GM19025 (cell line): ENCODE measurements at regions not wholly inside any gene's neighbourhood (a gene's known extent, or its start where the extent isn't known, plus 50 kb on each side); places are given as distances from the start of the nearest gene placed in this dataset.

Experiments
- ATAC-seq: cut with Tn5 transposase; IDR thresholded peaks from one replicate; pipeline ENCODE4 v1.9.1; 2021; ENCODE audit warnings: mild to moderate bottlenecking, low read depth, moderate library complexity; ENCODE audit not compliant: unreplicated experiment

DNA sequence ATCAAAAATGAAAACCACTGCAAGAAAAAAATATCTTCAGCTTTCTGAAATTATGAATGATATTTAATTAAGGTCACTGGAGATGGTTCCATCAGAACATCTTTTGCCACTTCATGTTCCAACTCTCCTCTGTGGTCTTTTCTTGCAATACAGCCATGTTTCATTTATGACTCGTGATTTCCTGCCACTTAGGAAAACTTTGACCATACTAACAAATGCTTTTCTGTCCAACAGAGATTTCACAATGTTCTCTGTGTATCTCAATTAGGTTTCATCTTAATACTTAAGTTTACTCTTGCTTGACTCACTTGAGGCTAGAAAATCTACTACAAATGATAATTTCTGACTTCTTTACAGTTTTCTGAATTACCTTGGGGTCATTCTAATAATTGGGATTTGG is 330.9 kb downstream of the CXXC4 start:
- ATAC-seq, result no peak

DNA sequence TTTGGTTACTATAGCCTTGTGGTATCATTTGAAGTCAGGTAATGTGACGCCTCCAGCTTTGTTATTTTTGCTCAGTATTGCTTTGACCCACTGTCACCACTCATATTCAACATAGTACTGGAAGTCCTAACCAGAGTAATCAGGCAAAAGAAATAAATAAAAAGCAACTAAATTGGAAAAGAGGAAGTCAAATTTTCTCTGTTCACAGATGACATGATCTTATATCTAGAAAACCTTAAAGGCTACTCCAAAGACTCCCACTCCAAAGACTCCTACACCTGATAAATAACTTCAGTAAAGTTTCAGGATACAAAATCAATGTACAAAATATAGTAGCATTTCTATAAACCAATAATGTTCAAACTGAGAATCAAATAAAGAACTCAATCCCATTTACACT is 348.6 kb downstream of the CXXC4 start:
- no peak for ATAC-seq

DNA sequence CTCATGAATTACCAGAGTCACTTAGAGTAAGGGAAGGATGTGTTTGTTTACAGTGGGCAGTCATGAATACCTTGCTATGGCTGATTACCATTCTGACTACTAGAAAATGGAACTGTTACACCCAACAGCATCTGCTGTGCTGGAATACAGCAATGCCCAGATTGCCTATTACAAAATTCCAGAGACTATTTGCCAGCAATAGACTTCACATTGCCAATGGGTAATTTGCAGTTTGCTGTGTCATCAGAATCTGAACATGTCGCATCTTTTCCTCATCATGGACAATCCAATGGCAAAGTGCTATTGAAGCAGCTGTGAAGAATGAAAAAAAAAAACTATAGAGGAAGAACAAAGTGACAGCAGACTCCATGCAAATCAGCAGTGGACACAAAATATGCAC is 356.6 kb downstream of the CXXC4 start:
- ATAC-seq, result no peak

DNA sequence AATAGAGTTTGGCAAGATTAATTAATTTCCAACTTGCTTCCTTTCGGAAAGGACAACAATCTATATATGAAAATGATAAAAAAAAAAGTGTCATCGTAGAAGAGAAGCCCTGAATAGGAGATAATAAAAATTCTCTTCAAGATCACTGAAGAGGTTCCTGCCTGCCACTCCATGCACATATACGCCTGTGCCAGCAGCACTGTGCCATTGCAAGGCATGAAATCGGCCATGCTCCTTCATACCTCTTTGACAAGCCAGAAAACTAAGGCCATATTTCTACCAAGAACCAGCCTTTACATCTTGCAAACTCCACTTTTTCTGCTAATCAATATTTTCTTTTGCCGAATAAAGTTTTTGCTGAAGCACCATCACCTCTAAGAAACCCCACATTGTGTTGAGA is 365.5 kb downstream of the CXXC4 start:
- no peak for ATAC-seq

DNA sequence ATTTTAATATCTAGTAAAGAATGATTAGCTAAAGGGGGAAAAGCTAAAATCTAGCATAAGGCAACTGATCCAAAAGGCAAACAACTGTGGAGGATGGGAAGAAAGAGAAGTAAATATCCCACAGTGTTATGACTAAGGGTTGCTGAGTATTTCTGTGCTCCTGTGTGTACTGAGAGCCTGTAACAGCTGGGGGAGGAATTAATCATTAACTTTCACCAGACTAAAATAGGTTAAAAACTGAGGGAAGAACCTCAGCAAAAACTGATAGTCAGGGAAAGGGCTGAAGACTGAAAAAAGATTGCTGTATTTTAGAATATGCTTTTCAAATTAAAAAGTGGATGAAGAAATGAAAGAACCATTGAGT is 365.9 kb downstream of the CXXC4 start:
- ATAC-seq, result no peak

DNA sequence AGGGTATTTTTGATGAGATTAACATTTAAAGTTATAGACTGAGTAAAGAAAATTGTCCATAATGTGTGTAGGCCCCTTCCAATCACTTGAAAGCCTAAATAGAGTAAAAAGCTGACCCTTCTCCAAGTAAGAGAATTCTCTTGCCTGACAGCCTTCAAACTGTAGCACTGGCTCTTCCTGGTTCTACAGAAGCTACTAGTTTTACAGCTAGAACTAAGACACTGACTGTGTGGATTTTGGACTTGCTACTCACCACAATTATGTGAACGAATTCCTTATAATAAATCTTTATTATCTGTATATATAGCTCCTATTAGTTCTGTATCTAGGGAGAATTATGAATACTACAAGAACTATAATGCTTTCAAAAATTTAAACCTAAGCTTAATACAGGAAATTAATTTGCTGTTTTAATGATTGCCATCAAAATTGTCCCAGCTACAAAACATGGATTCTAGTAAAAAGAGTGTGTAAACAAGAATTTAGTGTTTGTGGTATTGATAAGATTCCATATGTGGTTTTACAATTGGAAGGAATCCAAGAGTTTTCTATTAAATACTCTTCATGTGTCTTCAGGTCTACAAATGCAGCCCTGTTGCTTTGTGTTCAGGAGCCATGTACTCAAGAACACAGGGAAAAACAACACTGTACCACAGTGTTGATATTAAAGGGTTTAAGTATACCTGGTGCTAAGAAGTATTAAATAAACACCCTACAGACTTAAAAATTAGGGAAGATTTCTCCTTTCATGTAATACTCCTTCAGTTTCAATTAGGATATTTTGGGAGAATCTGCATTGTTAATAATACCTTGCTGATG is 366.5 kb downstream of the CXXC4 start:
- no peak for ATAC-seq

DNA sequence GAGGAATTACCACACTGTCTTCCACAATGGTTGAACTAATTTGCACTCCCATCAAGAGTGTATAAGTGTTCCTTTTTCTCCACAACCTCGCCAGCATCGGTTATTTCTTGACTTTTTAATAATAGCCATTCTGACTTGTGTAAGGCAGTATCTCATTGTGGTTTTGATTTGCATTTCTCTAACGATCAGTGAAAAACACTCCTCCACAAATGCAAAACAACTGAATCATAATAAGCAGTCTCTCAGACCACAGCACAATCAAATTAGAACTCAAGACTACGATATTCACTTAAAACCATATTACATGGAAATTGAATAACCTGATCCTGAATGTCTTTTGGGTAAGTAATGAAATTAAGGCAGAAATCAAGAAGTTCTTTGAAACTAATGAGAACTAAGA is 371.7 kb downstream of the CXXC4 start:
- ATAC-seq, result no peak

DNA sequence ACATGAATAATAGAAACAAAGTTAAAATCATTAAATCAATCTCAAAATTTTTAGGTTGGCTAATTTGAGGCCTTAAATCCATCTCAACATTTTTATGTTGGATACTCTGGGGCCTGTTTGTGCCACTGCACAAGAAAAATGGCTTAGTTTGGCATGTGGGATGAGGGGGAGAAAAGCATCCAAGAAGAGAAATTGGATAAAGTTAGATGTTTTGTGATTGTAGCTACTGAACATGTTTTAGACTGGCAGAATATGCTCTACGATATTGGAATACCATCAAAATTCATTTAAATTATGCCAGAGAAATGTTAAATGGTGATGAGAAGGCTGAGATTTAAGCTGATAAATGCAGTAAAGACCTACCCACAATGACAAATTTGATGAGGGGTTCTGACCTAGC is 376.9 kb downstream of the CXXC4 start:
- no peak for ATAC-seq

DNA sequence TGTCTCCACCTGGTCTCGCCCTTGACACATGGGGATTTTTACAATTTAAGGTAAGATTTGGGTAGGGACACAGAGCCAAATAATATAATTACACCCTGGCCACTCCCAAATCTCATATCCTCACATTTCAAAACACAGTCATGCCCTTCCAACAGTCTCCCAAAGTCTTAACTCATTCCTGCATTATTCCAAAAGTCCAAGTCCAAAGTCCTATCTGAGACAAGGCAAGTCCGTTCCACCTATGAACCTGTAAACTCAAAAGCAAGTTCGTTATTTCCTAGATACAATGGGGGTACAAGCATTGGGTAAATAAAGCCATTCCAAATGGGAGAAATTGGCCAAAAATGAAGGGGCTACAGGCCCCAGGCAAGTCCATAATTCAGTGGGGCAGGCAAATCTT is 380.8 kb downstream of the CXXC4 start:
- no peak for ATAC-seq

DNA sequence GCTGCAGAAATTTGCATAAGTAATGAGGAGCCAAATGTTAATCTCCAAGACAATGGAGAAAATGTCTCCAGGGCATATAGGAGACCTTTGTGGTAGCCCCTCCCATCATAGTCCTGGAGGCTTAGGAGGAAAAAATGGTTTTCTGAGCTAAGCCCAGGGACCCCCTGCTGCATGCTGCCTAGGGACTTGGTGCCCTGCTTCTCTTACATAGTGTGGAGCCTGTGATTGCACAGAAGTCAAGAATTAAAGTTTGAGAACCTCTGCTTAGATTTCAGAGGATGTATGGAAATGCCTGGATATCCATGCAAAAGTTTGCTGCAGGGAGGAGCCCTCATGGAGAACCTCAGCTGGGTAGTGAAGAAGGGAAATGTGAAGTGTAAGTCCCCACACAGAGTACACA is 379.4 kb upstream of the TACR3 start:
- ATAC-seq, result no peak

DNA sequence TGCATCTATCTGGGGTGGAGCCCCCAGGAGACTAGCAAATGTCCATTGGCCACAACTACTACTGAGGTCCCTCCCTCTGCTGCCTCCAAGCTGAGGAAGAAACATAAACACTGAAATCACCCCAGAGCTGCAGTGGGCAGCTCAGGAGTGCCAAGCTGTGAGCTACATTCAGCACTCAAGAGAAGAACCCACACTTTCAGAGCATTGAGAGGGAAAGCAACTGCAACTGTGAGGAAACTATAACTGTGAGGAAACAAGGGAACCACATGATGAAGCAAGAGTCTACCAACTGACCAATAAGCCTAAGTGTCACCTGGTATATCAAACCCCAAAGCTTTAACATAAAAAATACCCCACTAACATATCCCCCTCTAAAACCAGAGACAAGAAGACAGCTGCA is 373.5 kb upstream of the TACR3 start:
- ATAC-seq, result no peak

DNA sequence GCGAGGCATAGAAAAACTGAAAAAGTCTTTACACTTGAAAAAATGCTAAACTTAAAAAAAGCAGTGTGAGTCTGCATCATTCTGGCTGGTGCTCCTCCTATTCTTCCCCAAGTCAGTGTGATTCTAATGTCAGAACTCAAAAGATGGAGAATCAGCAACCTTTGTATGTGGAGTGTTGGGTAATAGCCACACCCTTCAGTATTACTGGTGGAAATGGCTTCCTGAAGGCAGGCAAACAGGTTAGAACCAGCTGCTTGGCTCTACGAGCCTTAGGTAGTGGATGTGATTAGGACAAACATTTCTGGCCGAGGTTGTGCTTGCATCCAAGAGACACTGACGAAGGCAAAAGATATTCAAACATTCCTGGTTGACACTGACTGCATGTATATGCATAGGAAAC is 353.4 kb upstream of the TACR3 start:
- ATAC-seq, result no peak

DNA sequence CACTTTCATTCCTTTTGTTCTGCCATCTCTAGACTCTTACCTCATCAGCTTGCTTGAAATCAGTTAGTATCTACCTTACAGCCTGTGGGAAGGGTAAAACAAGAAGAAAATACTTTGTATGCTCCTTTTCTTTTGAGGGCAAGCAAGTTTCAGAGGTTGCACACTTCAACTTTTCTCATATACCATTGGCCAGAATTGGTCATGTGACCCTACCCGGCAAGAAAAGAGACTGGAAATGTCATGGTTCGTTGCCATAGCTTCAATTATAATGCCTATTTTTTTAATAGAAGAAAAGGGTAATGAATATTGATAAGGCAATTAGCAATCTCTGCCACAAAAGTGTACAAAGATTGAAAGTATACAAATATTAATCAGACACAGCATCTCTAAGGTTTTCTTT is 346.7 kb upstream of the TACR3 start:
- ATAC-seq, result no peak

DNA sequence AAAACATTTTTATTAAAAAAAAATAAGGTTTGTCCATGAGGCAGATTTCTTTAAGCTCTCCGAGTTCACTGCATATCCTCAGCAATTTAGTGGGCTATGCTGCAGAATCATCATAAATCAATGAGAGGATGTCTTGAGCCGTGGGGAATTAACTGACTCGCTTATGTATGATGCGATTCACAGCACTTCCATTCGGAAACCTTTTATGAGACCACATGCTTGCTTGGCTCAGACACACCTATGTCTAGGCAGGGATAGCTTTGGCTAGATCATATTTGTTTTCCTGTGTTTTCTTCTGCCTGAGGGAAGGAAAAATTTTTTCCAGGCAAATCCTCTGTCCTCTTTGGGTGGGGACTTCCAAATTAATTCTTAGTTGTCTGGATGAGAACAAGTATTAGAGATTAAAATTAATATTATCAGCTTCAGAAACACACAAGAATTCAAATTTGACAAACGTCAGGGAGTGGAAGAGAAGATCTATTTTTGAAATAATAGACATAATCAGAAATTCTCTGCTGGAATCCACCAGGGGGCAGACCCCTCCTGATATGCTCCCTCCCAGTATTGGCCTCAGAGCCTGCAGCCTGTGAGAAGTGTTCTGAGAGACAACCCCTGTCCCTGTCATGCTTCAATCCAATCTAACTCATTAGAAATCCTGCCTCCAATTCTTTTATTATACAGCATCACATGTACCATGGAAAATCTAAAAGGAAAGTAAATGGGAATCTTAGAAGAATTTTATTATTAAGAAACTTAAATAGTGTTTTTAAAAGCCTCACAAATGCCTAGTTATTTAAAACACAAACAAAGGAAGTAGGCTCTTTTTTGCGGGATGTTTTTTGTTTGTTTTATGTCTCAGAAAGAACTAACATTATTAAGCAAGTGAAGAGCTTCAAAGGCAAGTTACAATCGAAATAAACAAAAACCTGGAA is 345.1 kb upstream of the TACR3 start:
- peak; percentile 68 for ATAC-seq

DNA sequence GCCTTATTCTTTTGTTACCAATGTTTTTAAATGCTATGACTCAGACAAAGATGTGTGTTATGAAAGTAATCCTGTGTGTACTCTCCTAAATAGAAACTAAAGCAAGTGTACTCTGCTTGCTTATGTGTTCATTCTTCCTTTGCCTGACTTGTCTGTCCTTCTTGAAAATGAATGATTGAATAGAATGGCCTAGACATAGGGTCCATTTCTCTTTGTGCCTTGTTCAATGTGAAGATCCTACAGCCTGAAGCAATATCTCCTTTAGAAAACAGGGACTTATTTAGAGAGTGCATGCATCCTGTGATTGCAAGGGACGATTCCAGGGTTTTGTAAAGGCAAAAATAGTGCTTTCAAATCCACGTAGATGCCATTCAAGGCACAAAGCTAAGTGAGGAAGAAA is 343.6 kb upstream of the TACR3 start:
- no peak for ATAC-seq

DNA sequence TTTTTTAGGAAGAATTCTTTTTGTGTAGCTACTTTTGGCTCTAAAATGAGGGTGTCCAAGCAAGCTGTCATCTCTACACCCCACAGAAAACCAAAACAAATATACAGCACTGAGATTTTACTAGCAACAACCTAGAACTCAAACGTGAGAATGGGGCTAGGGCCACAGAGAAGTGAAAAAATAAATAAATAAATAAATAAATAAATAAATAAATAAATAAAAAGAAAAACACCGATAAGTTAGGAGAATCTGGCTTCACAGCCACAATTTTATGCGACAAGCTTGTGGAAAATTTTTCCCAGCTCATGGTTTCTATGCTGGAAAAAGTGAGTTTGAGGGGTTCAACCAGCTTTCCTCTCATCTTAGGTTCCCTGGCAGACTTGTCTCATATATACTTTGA is 324.6 kb upstream of the TACR3 start:
- ATAC-seq, result no peak

DNA sequence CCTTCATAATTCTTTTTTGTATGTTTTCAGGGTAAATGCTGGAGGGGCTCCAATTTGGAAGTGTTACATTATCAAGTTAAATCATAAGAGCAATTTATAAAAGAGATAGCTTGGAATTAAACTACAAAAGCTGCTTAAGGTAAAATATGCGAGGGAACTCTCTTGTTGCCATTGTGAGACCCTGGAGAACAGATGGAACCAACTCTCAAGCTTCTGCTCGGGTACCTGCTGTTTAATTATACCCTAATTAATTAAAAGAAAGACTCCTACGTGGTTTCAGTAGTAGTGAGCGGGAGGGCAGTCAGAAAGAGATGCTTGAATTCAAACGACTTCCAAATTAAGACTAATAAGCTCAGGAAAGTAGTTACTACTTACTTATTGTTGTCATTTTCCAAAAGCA is 313.1 kb upstream of the TACR3 start:
- no peak for ATAC-seq

DNA sequence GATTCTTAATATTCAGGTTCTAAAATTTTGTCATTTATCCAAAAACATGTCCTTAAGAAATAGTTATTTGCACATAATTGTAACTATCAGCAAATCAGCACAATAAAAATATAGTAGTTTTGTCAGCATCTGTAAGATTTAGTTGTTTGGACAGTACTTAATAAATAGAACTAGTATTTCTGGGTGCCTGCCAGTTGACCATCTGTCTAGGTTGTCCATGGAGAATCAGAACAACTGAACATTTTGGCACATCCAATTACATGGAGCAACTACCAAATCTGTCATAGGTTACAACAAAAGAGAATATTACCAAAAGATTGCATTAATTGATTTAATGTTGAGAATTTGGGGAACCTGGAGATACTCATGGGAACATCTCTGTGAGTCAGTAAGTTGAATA is 305.5 kb upstream of the TACR3 start:
- ATAC-seq, result no peak

DNA sequence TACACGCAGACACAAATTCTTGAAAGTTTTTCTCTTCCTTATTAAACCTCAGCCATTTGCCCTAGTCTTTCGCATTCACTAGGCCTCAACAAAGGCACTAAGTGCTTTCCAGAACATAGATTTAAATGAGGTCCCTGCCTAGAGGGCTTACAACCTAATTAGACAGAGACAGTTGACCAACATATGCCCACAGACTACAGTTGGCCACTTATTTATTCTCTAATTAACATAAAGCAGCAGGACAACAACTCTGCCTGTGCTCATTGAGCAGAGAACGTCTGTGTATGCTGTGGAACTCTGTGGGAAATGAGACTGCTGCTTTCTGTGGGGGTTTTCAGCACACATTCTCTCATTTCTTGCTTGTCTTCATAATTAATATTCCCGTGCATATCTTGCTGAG is 303.0 kb upstream of the TACR3 start:
- ATAC-seq, result no peak

DNA sequence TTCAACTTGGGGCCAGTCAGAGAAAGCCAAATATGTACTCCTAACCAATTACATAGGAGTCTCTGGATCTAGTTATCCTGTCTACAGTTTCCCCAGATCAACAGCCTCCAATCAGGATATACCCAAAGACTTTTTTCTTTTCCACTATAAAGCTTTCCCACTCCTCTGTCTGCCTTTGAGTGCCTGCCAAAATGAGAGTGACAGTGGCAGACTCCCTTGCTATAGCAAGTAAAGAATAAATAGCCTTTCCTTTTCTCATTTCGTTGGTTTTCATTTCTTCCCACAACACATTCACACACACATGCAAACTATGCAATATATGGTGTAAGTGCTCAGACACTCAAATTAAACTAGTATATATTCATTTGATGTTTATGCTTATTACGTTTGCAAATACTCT is 302.4 kb upstream of the TACR3 start:
- no peak for ATAC-seq

DNA sequence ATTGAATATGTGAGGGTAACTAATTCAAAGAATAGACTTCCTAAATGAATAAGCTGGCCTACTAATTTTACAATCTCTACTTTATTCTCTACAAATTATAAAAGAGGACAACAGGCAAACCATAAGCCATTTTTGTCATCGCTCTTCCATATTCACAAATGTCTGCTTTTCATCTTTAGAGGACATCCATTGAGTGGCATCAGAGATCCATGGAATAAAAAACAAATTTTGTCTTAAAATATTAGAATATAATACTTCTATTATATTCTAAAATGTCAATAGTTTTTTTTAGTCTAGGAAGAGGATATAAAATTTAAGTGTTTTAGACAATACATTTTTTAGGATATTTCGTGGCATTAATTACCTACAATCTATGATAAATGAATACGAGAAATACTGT is 300.9 kb upstream of the TACR3 start:
- ATAC-seq, result no peak

DNA sequence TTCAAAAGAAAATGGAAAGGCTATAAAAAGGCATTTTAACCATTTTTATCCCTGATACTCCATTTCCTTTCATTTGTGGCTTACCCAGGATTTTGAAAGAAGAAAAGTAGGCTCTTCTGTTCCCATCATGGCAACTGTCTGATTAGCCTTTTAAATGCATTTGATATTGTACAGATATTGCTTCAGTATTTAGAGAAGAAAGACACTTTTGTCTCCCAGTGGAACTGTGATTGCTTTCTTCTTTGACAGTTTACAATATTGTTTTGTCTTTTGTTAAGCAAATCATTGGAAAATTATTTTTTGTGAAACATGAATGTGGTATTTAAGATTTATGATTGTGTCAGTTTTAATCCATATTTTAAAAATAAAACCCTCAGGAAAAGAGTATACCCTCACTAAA is 297.4 kb upstream of the TACR3 start:
- no peak for ATAC-seq
